HepG2 (cell line): ENCODE measurements at regions not wholly inside any gene's neighbourhood (a gene's known extent, or its start where the extent isn't known, plus 50 kb on each side); places are given as distances from the start of the nearest gene placed in this dataset.

Experiments used
- E2F2 ChIP-seq: sonication (generic); formaldehyde crosslinking; IDR thresholded peaks from 2 replicates; pipeline ENCODE4 v1.4.0; 2020; ENCODE audit warnings: missing genetic modification reagents, borderline replicate concordance
- E2F5 ChIP-seq: sonication (generic); formaldehyde crosslinking; conservative IDR thresholded peaks from 2 replicates; pipeline ENCODE4 v1.4.0; 2020; ENCODE audit warnings: missing genetic modification reagents
- FOXM1 ChIP-seq: sonication (generic); formaldehyde crosslinking; IDR thresholded peaks from 2 replicates; pipeline ENCODE4 v1.5.0; 2020; ENCODE audit warnings: missing genetic modification reagents
- JDP2 ChIP-seq: sonication (generic); formaldehyde crosslinking; IDR thresholded peaks from 2 replicates; pipeline ENCODE4 v1.8.1; 2022; ENCODE audit warnings: missing genetic modification reagents, borderline replicate concordance
- NFKBIZ ChIP-seq: IDR thresholded peaks from 2 replicates; pipeline ENCODE4 v1.6.1; 2018; ENCODE audit warnings: missing genetic modification reagents, missing compliant biosample characterization
- POLR2A ChIP-seq, 2 experiments: IDR thresholded peaks; 2 replicates each; pipeline ENCODE4 v1.6.1; 2011; ENCODE audit warnings: low read depth in 2 of 2, low read length in 2 of 2, mild to moderate bottlenecking in 1 of 2, moderate library complexity in 1 of 2; ENCODE audit not compliant: insufficient read depth in 1 of 2
- POLR2AphosphoS5 ChIP-seq: IDR thresholded peaks from 2 replicates; pipeline ENCODE4 v1.6.1; 2012; ENCODE audit warnings: low read depth, low read length
- POLR2G ChIP-seq: fragments of 200-400 bp; formaldehyde crosslinking; IDR thresholded peaks from 2 replicates; pipeline ENCODE4 v1.6.1; 2018; ENCODE audit warnings: mild to moderate bottlenecking, low read depth, low read length, moderate library complexity
- REPIN1 ChIP-seq: sonication (generic); formaldehyde crosslinking; IDR thresholded peaks from 2 replicates; pipeline ENCODE4 v1.8.0; 2022; ENCODE audit warnings: missing genetic modification reagents, low read depth, mild to moderate bottlenecking, borderline replicate concordance
- RXRB ChIP-seq: IDR thresholded peaks from 2 replicates; pipeline ENCODE4 v1.6.1; 2016; ENCODE audit warnings: borderline replicate concordance, missing genetic modification reagents, missing compliant biosample characterization
- SIX1 ChIP-seq: sonication (generic); formaldehyde crosslinking; IDR thresholded peaks from 2 replicates; pipeline ENCODE4 v1.4.0; 2020; ENCODE audit warnings: missing genetic modification reagents, borderline replicate concordance
- SKI ChIP-seq: fragments of 450-650 bp; IDR thresholded peaks from one replicate; pipeline ENCODE4 v1.6.1; 2018; ENCODE audit warnings: mild to moderate bottlenecking; ENCODE audit not compliant: partially characterized antibody
- SNRNP70 ChIP-seq: fragments of 200-400 bp; formaldehyde crosslinking; IDR thresholded peaks from 2 replicates; pipeline ENCODE4 v1.6.1; 2017; ENCODE audit warnings: mild to moderate bottlenecking, low read depth, low read length, moderate library complexity
- SOX6 ChIP-seq, 2 experiments: fragments of 450-650 bp in 1 of 2; sonication (generic) in 1 of 2; formaldehyde crosslinking in 1 of 2; IDR thresholded peaks; 2 replicates each; pipeline versions ENCODE4 v1.4.0 to v1.6.1; 2017 to 2020; ENCODE audit warnings: antibody characterized with exemption in 1 of 2, mild to moderate bottlenecking in 1 of 2, missing genetic modification reagents in 1 of 2
- SUZ12 ChIP-seq: fragments of 150-350 bp; IDR thresholded peaks from 2 replicates; pipeline ENCODE4 v1.6.1; 2014; ENCODE audit warnings: low read depth, low read length
- TEAD3 ChIP-seq: optimal IDR thresholded peaks from 2 replicates; pipeline ENCODE3; 2016; ENCODE audit warnings: borderline replicate concordance
- THAP9 ChIP-seq: sonication (generic); formaldehyde crosslinking; IDR thresholded peaks from 2 replicates; pipeline ENCODE4; 2020; ENCODE audit warnings: missing genetic modification reagents, mild to moderate bottlenecking, borderline replicate concordance
- YY1 ChIP-seq: IDR thresholded peaks from 2 replicates; pipeline ENCODE4 v1.6.1; 2011; ENCODE audit warnings: low read length, low read depth, moderate library complexity, mild to moderate bottlenecking; ENCODE audit not compliant: insufficient read depth, insufficient replicate concordance
- ZBTB44 ChIP-seq: sonication (generic); formaldehyde crosslinking; IDR thresholded peaks from 2 replicates; pipeline ENCODE4 v1.4.0; 2020; ENCODE audit warnings: missing genetic modification reagents
- ZFP41 ChIP-seq: sonication (generic); formaldehyde crosslinking; IDR thresholded peaks from 2 replicates; pipeline ENCODE4 v1.4.0; 2020; ENCODE audit warnings: mild to moderate bottlenecking, missing genetic modification reagents, borderline replicate concordance
- ZNF12 ChIP-seq: sonication (generic); formaldehyde crosslinking; IDR thresholded peaks from 2 replicates; pipeline ENCODE4 v1.5.0; 2020; ENCODE audit warnings: missing genetic modification reagents
- ZNF136 ChIP-seq: sonication (generic); formaldehyde crosslinking; IDR thresholded peaks from 2 replicates; pipeline ENCODE4 v1.8.1; 2022; ENCODE audit warnings: low read depth, mild to moderate bottlenecking, moderate library complexity, missing genetic modification reagents
- ZNF780A ChIP-seq: sonication (generic); formaldehyde crosslinking; IDR thresholded peaks from 2 replicates; pipeline ENCODE4 v1.8.0; 2022; ENCODE audit warnings: mild to moderate bottlenecking, missing genetic modification reagents, moderate library complexity
- ZNF879 ChIP-seq: sonication (generic); formaldehyde crosslinking; IDR thresholded peaks from 2 replicates; pipeline ENCODE4 v1.8.1; 2023; ENCODE audit warnings: missing genetic modification reagents

- TF ChIP-seq E2F2 (CRISPR knock-in tag) (no peak), E2F5 (no peak), JDP2 (peak; percentile 41; the same call in 1 of the 2 replicates), ZNF12 (CRISPR knock-in tag) (peak; percentile 72; the same call in 1 of the 2 replicates), POLR2G (no peak), POLR2A (IDR thresholded peaks at IDR 0.05; ENCODE audit: insufficient read depth in 1 of 2, low read depth in 2 of 2, low read length in 2 of 2) (no peak), ZNF780A (CRISPR knock-in tag) (peak; percentile 76; the same call in 1 of the 2 replicates), THAP9 (CRISPR knock-in tag) (peak; percentile 79), SNRNP70 (no peak), RXRB (CRISPR knock-in tag) (peak; percentile 99), NFKBIZ (peak; percentile 82; the same call in 1 of the 2 replicates), SOX6 (IDR thresholded peaks at IDR 0.05) (no peak), SOX6 (CRISPR knock-in tag; IDR thresholded peaks at IDR 0.05) (peak; percentile 95), SIX1 (peak; percentile 97), ZNF879 (CRISPR knock-in tag) (0 out of 2 replicates have a peak, but pooled peaks have one; percentile 41), YY1 (no peak), SUZ12 (no peak), SKI (peak; percentile 66), TEAD3 (CRISPR knock-in tag) (peak; percentile 81), ZNF136 (CRISPR knock-in tag) (peak; percentile 90; the same call in 1 of the 2 replicates), FOXM1 (CRISPR knock-in tag) (no peak), ZFP41 (CRISPR knock-in tag) (no peak), POLR2AphosphoS5 (no peak), ZBTB44 (no peak), REPIN1 (CRISPR knock-in tag) (peak; percentile 96)
Observed at GRCh38 chr6:7042654-7043545, 64.9 kb upstream of the RREB1 start (continued).
